ENCODE measurements at regions not wholly inside any gene's neighbourhood (a gene's known extent, or its start where the extent isn't known, plus 50 kb on each side); places are given as distances from the start of the nearest gene placed in this dataset.

- Histone ChIP-seq H3K4me1 (peaks cover 0 to 2% (median 0%) of the 10 kb centered on the region in 4 donors), H3K9me3 (no peaks in the 10 kb centered on the region), H3K4me3 (no peak overlapping the region), H3K27me3 (no peaks in the 10 kb centered on the region), H3K36me3 (no peaks in the 10 kb centered on the region), H3K27ac (no peak overlapping the region)
- DNase-seq: no peak
- no peak for TF ChIP-seq POLR2A (IDR thresholded peaks at IDR 0.05)
- TF ChIP-seq, protein P1, sequence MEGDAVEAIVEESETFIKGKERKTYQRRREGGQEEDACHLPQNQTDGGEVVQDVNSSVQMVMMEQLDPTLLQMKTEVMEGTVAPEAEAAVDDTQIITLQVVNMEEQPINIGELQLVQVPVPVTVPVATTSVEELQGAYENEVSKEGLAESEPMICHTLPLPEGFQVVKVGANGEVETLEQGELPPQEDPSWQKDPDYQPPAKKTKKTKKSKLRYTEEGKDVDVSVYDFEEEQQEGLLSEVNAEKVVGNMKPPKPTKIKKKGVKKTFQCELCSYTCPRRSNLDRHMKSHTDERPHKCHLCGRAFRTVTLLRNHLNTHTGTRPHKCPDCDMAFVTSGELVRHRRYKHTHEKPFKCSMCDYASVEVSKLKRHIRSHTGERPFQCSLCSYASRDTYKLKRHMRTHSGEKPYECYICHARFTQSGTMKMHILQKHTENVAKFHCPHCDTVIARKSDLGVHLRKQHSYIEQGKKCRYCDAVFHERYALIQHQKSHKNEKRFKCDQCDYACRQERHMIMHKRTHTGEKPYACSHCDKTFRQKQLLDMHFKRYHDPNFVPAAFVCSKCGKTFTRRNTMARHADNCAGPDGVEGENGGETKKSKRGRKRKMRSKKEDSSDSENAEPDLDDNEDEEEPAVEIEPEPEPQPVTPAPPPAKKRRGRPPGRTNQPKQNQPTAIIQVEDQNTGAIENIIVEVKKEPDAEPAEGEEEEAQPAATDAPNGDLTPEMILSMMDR (IDR thresholded peaks at IDR 0.05): no peak
Measured at GRCh38 chr16:6645768-6646568, 686.7 kb upstream of the RBFOX1 start.

GRCh38 chr16:6644916-6645315 is 687.7 kb upstream of the RBFOX1 start:
- Histone ChIP-seq H3K27me3 (no peaks in the 10 kb centered on the region), H3K36me3 (no peaks in the 10 kb centered on the region), H3K9me3 (no peaks in the 10 kb centered on the region), H3K27ac (no peak overlapping the region), H3K4me3 (no peak overlapping the region), H3K4me1 (peaks cover 0 to 2% (median 0%) of the 10 kb centered on the region in 4 donors)
- DNase-seq: no peak
- TF ChIP-seq, protein P1 (IDR thresholded peaks at IDR 0.05): no peak
- no peak for TF ChIP-seq POLR2A (IDR thresholded peaks at IDR 0.05)

- Histone ChIP-seq H3K9me3 (no peaks in the 10 kb centered on the region), H3K4me3 (no peak overlapping the region), H3K4me1 (peaks cover 0 to 2% (median 0%) of the 10 kb centered on the region in 4 donors), H3K36me3 (no peaks in the 10 kb centered on the region), H3K27ac (no peak overlapping the region), H3K27me3 (no peaks in the 10 kb centered on the region)
- TF ChIP-seq POLR2A (IDR thresholded peaks at IDR 0.05): no peak
- TF ChIP-seq, protein P1 (IDR thresholded peaks at IDR 0.05): peak; percentile 34 to 93 (median 86)
- DNase-seq: peak in 1 of 3 donors; percentile 83
Measured at GRCh38 chr16:6643080-6643686, 689.5 kb upstream of the RBFOX1 start.

- TF ChIP-seq, protein P1 (IDR thresholded peaks at IDR 0.05): no peak
- TF ChIP-seq POLR2A (IDR thresholded peaks at IDR 0.05): no peak
- DNase-seq: no peak
- Histone ChIP-seq H3K27ac (no peak overlapping the region), H3K4me3 (no peak overlapping the region), H3K36me3 (no peaks in the 10 kb centered on the region), H3K4me1 (peaks cover 0 to 2% (median 0%) of the 10 kb centered on the region in 4 donors), H3K9me3 (no peaks in the 10 kb centered on the region), H3K27me3 (no peaks in the 10 kb centered on the region)
Measured at GRCh38 chr16:6642271-6642670, 690.4 kb upstream of the RBFOX1 start.

GRCh38 chr16:6641091-6641490 is 691.6 kb upstream of the RBFOX1 start:
- no peak overlapping the region for H3K27ac ChIP-seq
- H3K36me3 ChIP-seq: no peaks in the 10 kb centered on the region
- no peak overlapping the region for H3K4me3 ChIP-seq
- DNase-seq: no peak
- TF ChIP-seq, protein P1 (IDR thresholded peaks at IDR 0.05): no peak
- TF ChIP-seq POLR2A (IDR thresholded peaks at IDR 0.05): no peak
- H3K9me3 ChIP-seq: no peaks in the 10 kb centered on the region
- peaks cover 0 to 2% (median 0%) of the 10 kb centered on the region in 4 donors for H3K4me1 ChIP-seq
- no peaks in the 10 kb centered on the region for H3K27me3 ChIP-seq
